PC-9 (cell line): ENCODE measurements at regions not wholly inside any gene's neighbourhood (a gene's known extent, or its start where the extent isn't known, plus 50 kb on each side); places are given as distances from the start of the nearest gene placed in this dataset.

ENCODE experiments used
- CTCF ChIP-seq: fragments of 200-600 bp; sonication (generic); conservative IDR thresholded peaks from 2 replicates; pipeline ENCODE4 v1.6.1; 2017; ENCODE audit warnings: mixed run types, antibody characterized with exemption, mild to moderate bottlenecking, moderate library complexity
- EZH2 ChIP-seq: fragments of 200-600 bp; sonication (generic); IDR thresholded peaks from 2 replicates; pipeline ENCODE4 v1.8.0; 2017; ENCODE audit warnings: antibody characterized with exemption, low read depth

DNA sequence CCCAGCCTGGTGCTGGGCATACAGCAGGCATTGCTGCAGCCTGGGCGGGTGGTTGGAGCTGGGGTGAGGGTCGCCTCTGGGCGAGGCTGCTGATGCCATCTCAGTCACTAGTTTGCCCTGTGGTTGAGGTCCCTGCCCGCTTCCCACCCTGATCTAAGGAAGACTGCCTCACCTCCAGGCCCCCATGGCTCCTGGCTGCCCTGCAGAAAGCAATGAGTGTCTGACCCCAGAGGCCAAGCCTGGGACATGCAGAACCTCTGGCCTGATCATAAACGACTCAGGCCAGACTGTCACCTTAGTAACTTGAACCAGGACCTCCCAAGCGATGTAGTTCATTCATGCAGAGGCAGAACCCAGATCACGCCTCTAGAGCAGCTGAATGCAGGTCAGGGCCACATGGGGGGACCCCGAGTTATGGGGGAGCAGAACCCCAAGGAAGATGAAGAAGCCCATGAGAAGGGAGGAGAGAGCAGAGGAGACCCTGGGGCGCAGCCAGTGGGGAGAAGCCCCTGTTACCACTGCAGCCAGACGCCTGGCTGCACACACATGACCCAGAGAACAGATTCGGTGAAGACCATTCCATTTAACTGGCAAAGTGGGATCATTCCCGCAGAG, 213.9 kb downstream of the TBC1D2B start:
- TF ChIP-seq EZH2, result no peak
- no peak for TF ChIP-seq CTCF
